Spleen (tissue), 7 donors: ENCODE measurements at regions not wholly inside any gene's neighbourhood (a gene's known extent, or its start where the extent isn't known, plus 50 kb on each side); places are given as distances from the start of the nearest gene placed in this dataset.

ENCODE experiments used
- POLR2A ChIP-seq, 3 donors: fragments of 450-650 bp; IDR thresholded peaks; one replicate each; pipeline ENCODE4 v1.5.1; 2017; ENCODE audit warnings: antibody characterized with exemption in 3 of 3, mild to moderate bottlenecking in 1 of 3
- POLR2AphosphoS5 ChIP-seq, 3 donors: sonication (generic); formaldehyde crosslinking; IDR thresholded peaks; one replicate each; pipeline ENCODE4 v1.5.1; 2017; ENCODE audit warnings: antibody characterized with exemption in 3 of 3
- TF ChIP-seq, protein P1 (sequence below), 11 experiments: fragments of 200-600 bp in 7 of 11; fragments of 450-650 bp in 4 of 11; sonication (generic) in 4 of 11; IDR thresholded peaks in 8 of 11; conservative IDR thresholded peaks in 3 of 11; 1 replicate in 7 of 11; 2 replicates in 4 of 11; pipeline versions ENCODE4 v1.4.0 to v1.8.0; 2016 to 2021; ENCODE audit warnings: antibody characterized with exemption in 11 of 11, inconsistent platforms in 4 of 11, mild to moderate bottlenecking in 1 of 11
- donor health status: DM: no; HTN: no; CAD: no; lungs with moderate emphysema.
- donor health status: DM: no; HTN: no; CAD: no.
- donor health status: DM: no; HTN: no; CAD: no.

DNA sequence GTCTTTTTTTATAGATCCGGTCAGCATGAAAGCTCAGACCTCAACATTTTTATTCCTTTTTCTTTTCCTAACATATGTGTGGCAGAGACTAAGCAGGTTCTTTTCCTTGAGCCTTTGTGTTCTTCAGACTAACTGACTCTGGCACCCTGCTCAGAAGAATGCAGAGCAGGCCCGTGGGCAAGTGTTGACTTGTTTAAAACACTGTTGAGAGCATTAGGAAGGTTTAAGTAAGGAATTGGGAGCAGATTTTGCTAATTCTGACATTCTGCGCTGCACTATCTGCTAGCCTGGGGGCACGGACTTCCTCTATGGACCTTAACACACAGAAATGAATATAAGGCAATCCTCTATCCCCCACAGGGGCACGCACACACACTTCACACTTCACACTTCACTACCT, 182.5 kb upstream of the PIK3R1 start:
- TF ChIP-seq, protein P1, sequence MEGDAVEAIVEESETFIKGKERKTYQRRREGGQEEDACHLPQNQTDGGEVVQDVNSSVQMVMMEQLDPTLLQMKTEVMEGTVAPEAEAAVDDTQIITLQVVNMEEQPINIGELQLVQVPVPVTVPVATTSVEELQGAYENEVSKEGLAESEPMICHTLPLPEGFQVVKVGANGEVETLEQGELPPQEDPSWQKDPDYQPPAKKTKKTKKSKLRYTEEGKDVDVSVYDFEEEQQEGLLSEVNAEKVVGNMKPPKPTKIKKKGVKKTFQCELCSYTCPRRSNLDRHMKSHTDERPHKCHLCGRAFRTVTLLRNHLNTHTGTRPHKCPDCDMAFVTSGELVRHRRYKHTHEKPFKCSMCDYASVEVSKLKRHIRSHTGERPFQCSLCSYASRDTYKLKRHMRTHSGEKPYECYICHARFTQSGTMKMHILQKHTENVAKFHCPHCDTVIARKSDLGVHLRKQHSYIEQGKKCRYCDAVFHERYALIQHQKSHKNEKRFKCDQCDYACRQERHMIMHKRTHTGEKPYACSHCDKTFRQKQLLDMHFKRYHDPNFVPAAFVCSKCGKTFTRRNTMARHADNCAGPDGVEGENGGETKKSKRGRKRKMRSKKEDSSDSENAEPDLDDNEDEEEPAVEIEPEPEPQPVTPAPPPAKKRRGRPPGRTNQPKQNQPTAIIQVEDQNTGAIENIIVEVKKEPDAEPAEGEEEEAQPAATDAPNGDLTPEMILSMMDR (IDR thresholded peaks at IDR 0.05 in 8 of 11, conservative IDR thresholded peaks at IDR 0.05 in 3 of 11) = no peak
- TF ChIP-seq POLR2AphosphoS5 (IDR thresholded peaks at IDR 0.05) (no peak), POLR2A (IDR thresholded peaks at IDR 0.05) (no peak)
